ENCODE measurements at regions not wholly inside any gene's neighbourhood (a gene's known extent, or its start where the extent isn't known, plus 50 kb on each side); places are given as distances from the start of the nearest gene placed in this dataset.

- TF ChIP-seq CTCF (IDR thresholded peaks at IDR 0.05) (no peak), POLR2A (IDR thresholded peaks at IDR 0.05) (no peak)
Measured at GRCh38 chr4:152193059-152193458, 342.8 kb downstream of the FBXW7 start.
